Gastroesophageal sphincter (tissue), 3 donors: ENCODE measurements at regions not wholly inside any gene's neighbourhood (a gene's known extent, or its start where the extent isn't known, plus 50 kb on each side); places are given as distances from the start of the nearest gene placed in this dataset.

Experiments
- EP300 ChIP-seq: sonication (generic); formaldehyde crosslinking; IDR thresholded peaks from one replicate; pipeline ENCODE4 v1.6.1; 2017; ENCODE audit warnings: antibody characterized with exemption, mild to moderate bottlenecking
- POLR2A ChIP-seq, 2 donors: fragments of 450-650 bp; IDR thresholded peaks; one replicate each; pipeline ENCODE4 v1.6.1; 2017; ENCODE audit warnings: antibody characterized with exemption in 2 of 2, mild to moderate bottlenecking in 2 of 2, moderate library complexity in 1 of 2
- POLR2AphosphoS5 ChIP-seq: sonication (generic); formaldehyde crosslinking; IDR thresholded peaks from one replicate; pipeline ENCODE4 v1.6.1; 2017; ENCODE audit warnings: antibody characterized with exemption
- TF ChIP-seq, protein P1 (sequence below), 4 experiments: fragments of 200-600 bp in 2 of 4; fragments of 450-650 bp in 2 of 4; sonication (generic) in 1 of 4; IDR thresholded peaks; one replicate each; pipeline ENCODE4 v1.5.1; 2017 to 2019; ENCODE audit warnings: antibody characterized with exemption in 4 of 4, mild to moderate bottlenecking in 2 of 4, moderate library complexity in 2 of 4

DNA sequence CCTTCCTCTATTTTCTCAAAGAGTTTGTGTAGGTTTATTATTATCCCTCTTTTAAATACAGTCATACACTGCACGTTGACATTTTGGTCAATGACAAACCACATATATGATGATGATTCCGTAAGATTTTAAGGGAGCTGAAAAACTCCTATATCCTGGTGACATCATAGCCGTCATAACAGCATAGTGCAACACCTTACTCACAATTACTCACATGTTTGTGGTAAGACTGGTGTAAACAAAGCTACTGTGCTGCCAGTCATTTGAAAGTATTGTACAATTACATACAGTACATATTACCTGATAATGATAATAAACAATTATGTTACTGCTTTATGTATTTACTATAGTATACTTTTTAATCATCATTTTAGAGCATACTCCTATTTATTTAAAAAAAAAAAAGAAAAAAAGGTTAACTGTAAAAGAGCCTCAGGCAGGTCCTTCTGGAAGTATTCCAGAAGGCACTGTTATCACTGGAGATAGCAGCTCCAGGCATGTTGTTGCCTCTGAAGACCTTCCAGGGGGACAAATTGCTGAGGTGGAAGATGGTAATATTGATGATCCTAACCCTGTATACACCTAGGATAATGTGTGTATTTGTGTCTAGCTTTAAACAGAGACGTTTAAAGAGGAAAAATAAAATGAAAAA lies 123.3 kb upstream of the CDK1 start:
- TF ChIP-seq, protein P1, sequence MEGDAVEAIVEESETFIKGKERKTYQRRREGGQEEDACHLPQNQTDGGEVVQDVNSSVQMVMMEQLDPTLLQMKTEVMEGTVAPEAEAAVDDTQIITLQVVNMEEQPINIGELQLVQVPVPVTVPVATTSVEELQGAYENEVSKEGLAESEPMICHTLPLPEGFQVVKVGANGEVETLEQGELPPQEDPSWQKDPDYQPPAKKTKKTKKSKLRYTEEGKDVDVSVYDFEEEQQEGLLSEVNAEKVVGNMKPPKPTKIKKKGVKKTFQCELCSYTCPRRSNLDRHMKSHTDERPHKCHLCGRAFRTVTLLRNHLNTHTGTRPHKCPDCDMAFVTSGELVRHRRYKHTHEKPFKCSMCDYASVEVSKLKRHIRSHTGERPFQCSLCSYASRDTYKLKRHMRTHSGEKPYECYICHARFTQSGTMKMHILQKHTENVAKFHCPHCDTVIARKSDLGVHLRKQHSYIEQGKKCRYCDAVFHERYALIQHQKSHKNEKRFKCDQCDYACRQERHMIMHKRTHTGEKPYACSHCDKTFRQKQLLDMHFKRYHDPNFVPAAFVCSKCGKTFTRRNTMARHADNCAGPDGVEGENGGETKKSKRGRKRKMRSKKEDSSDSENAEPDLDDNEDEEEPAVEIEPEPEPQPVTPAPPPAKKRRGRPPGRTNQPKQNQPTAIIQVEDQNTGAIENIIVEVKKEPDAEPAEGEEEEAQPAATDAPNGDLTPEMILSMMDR (IDR thresholded peaks at IDR 0.05) = no peak
- no peak for TF ChIP-seq POLR2AphosphoS5
- no peak for TF ChIP-seq POLR2A (IDR thresholded peaks at IDR 0.05)
- TF ChIP-seq EP300 = no peak
